PC-9 (cell line): ENCODE measurements at regions not wholly inside any gene's neighbourhood (a gene's known extent, or its start where the extent isn't known, plus 50 kb on each side); places are given as distances from the start of the nearest gene placed in this dataset.
"Not testable (repeated sequence)": the region's sequence is repeated elsewhere in the genome, so short reads cannot be mapped to it uniquely, and the experiment has no call there.

Experiments used
- BruUV-seq: library from RNA; stranded (reverse); fragments of 400-500 nt; replicated peaks from 2 replicates; lab custom pipeline; 2021; lab: Mats Ljungman, UMichigan
- CTCF ChIA-PET: fragments of 300-600 bp; sonication (Branson Sonifier 250); formaldehyde crosslinking; loops from one replicate; lab custom pipeline; 2022; ENCODE audit warnings: antibody characterized with exemption; lab: Charles Lee
- POLR2A ChIA-PET: fragments of 300-600 bp; sonication (Branson Sonifier 250); formaldehyde crosslinking; loops from one replicate; lab custom pipeline; 2022; ENCODE audit warnings: antibody characterized with exemption; ENCODE audit not compliant: unreplicated experiment; lab: Charles Lee
- DNase-seq, 2 experiments: peaks; one replicate each; pipeline versions ENCODE4 v3.0.0 to v3.0.0-alpha.2; 2015 to 2022; ENCODE audit warnings: mixed read lengths in 1 of 2
- H2AFZ ChIP-seq: fragments of 200-600 bp; sonication (generic); 2 replicates; pipeline ENCODE4 v1.8.1; 2017; ENCODE audit warnings: antibody characterized with exemption
- H3F3A ChIP-seq: fragments of 200-600 bp; sonication (generic); 2 replicates; pipeline ENCODE4 v1.8.1; 2017; ENCODE audit warnings: antibody characterized with exemption, mild to moderate bottlenecking, low read depth; ENCODE audit not compliant: insufficient read depth
- H3K27ac ChIP-seq: fragments of 200-600 bp; sonication (generic); 2 replicates; pipeline ENCODE4 v1.6.1; 2016; ENCODE audit warnings: mixed run types
- H3K27me3 ChIP-seq: fragments of 200-600 bp; sonication (generic); 2 replicates; pipeline ENCODE4 v1.6.1; 2016; ENCODE audit warnings: low read depth, mixed run types; ENCODE audit not compliant: insufficient read depth
- H3K36me3 ChIP-seq: fragments of 200-600 bp; sonication (generic); 2 replicates; pipeline ENCODE4 v1.6.1; 2016; ENCODE audit warnings: low read depth, mixed run types
- H3K4me1 ChIP-seq: fragments of 200-600 bp; sonication (generic); replicated peaks from 2 replicates; pipeline ENCODE4 v1.6.1; 2016; ENCODE audit warnings: mixed run types; ENCODE audit not compliant: insufficient read depth
- H3K4me2 ChIP-seq: fragments of 200-600 bp; sonication (generic); 2 replicates; pipeline ENCODE4 v1.6.1; 2017; ENCODE audit warnings: mixed run types
- H3K4me3 ChIP-seq: fragments of 200-600 bp; sonication (generic); 2 replicates; pipeline ENCODE4 v1.6.1; 2016; ENCODE audit warnings: mixed run types
- H3K79me2 ChIP-seq: fragments of 200-600 bp; sonication (generic); 2 replicates; pipeline ENCODE4 v1.6.1; 2017; ENCODE audit warnings: low read depth, mixed run types
- H3K9me2 ChIP-seq: fragments of 200-600 bp; sonication (generic); 2 replicates; pipeline ENCODE4 v1.8.1; 2017; ENCODE audit warnings: mild to moderate bottlenecking; ENCODE audit not compliant: insufficient read depth
- H3K9me3 ChIP-seq: fragments of 200-600 bp; sonication (generic); 2 replicates; pipeline ENCODE4 v1.8.1; 2016; ENCODE audit warnings: low read depth; ENCODE audit not compliant: insufficient read depth
- H4K20me1 ChIP-seq: fragments of 200-600 bp; sonication (generic); 2 replicates; pipeline ENCODE4 v1.8.1; 2017; ENCODE audit not compliant: insufficient read depth
- CTCF ChIP-seq: fragments of 200-600 bp; sonication (generic); conservative IDR thresholded peaks from 2 replicates; pipeline ENCODE4 v1.6.1; 2017; ENCODE audit warnings: mixed run types, antibody characterized with exemption, mild to moderate bottlenecking, moderate library complexity
- EZH2 ChIP-seq: fragments of 200-600 bp; sonication (generic); IDR thresholded peaks from 2 replicates; pipeline ENCODE4 v1.8.0; 2017; ENCODE audit warnings: antibody characterized with exemption, low read depth
- intact Hi-C: fragments of 100-400 bp; cut with micrococcal nuclease; formaldehyde crosslinking; loops from one replicate; pipeline ENCODE4 v1.10.0; 2022; ENCODE audit not compliant: unreplicated experiment

DNA sequence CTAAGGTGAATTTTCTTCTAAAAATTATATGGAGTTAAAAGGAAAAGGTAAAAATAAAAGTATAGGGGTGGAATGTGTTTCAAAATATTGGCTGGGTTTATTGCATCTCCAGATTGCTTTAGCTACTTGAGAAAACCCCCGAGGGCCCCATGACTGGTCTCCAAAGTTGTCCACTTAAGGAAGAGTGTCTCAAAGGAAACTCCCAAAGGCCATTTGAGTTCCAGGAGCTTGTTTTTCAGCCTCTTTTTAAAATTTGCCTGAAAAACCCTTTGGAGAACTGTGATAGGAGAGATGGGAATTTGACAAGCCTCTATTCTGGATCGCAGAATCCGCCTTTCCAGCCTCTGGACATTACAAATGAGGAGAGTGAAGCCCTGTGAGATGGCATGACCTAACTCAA is 225.6 kb downstream of the ZNF326 start:
- Histone ChIP-seq H3K4me2 (peak overlapping the region; percentile 73), H2AFZ (peak overlapping the region; percentile 69; the same call in 1 of the 2 replicates), H4K20me1 (no peaks in the 10 kb centered on the region), H3K4me1 (peaks cover 22% of the 10 kb centered on the region), H3F3A (no peaks in the 10 kb centered on the region), H3K27ac (no peak overlapping the region), H3K79me2 (no peaks in the 10 kb centered on the region), H3K36me3 (no peaks in the 10 kb centered on the region), H3K9me3 (peaks cover 8% of the 10 kb centered on the region; the same call in 1 of the 2 replicates), H3K4me3 (peak overlapping the region; percentile 54; the same call in 1 of the 2 replicates), H3K9me2 (no peaks in the 10 kb centered on the region), H3K27me3 (no peaks in the 10 kb centered on the region)
- no peak for DNase-seq
- ChIA-PET POLR2A (no interaction called here), CTCF (no interaction called here)
- intact Hi-C loops = no loop called here
- TF ChIP-seq EZH2 (no peak), CTCF (no peak)
- BruUV-seq = no TSS peak

DNA sequence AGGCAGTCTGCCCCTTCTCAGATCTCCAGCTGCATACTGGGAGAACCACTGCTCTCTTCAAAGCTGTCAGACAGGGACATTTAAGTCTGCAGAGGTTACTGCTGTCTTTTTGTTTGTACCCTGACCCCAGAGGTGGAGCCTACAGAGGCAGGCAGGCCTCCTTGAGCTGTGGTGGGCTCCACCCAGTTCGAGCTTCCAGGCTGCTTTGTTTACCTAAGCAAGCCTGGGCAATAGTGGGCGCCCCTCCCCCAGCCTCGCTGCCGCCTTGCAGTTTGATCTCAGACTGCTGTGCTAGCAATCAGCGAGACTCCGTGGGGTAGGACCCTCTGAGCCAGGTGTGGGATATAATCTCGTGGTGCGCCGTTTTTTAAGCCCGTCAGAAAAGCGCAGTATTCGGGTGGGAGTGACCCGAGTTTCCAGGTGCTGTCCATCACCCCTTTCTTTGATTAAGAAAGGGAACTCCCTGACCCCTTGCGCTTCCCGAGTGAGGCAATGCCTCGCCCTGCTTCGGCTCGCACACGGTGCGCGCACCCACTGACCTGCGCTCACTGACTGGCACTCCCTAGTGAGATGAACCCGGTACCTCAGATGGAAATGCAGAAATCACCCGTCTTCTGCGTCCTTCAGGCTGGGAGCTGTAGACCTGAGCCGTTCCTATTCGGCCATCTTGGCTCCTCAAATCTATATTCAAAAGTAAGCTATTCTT is 224.4 kb downstream of the ZNF326 start:
- Histone ChIP-seq H2AFZ (peak overlapping the region; percentile 69), H3K4me1 (peaks cover 22% of the 10 kb centered on the region), H3K4me3 (peak overlapping the region; percentile 54), H3K4me2 (peak overlapping the region; percentile 73)
- CTCF ChIA-PET, H3K27ac ChIP-seq, BruUV-seq, H3K9me3 ChIP-seq, H3F3A ChIP-seq, H4K20me1 ChIP-seq, intact Hi-C loops, H3K27me3 ChIP-seq, H3K9me2 ChIP-seq, H3K36me3 ChIP-seq, POLR2A ChIA-PET, DNase-seq, H3K79me2 ChIP-seq: not testable (repeated sequence)

GRCh38 chr1:90210633-90211491 is 216.0 kb downstream of the ZNF326 start:
- no peak for DNase-seq
- ChIA-PET CTCF (no interaction called here), POLR2A (no interaction called here)
- H3K79me2 ChIP-seq = no peaks in the 10 kb centered on the region
- H3K27ac ChIP-seq = no peak overlapping the region
- H3K4me1 ChIP-seq = no peaks in the 10 kb centered on the region
- no peaks in the 10 kb centered on the region for H3K36me3 ChIP-seq
- intact Hi-C loops = no loop called here
- no peaks in the 10 kb centered on the region; the same call in 1 of the 2 replicates for H3K9me2 ChIP-seq
- H4K20me1 ChIP-seq = no peaks in the 10 kb centered on the region
- no peak for TF ChIP-seq EZH2
- TF ChIP-seq CTCF = no peak
- no peak overlapping the region for H2AFZ ChIP-seq
- no peaks in the 10 kb centered on the region for H3K9me3 ChIP-seq
- H3F3A ChIP-seq = no peaks in the 10 kb centered on the region
- H3K4me3 ChIP-seq = no peak overlapping the region
- H3K27me3 ChIP-seq = no peaks in the 10 kb centered on the region
- BruUV-seq = no TSS peak
- no peak overlapping the region for H3K4me2 ChIP-seq
